Suprapubic skin (tissue), 4 donors: ENCODE measurements at regions not wholly inside any gene's neighbourhood (a gene's known extent, or its start where the extent isn't known, plus 50 kb on each side); places are given as distances from the start of the nearest gene placed in this dataset.
"Not testable (repeated sequence)": the region's sequence is repeated elsewhere in the genome, so short reads cannot be mapped to it uniquely, and the experiment has no call there.

ENCODE experiments used
- EP300 ChIP-seq: sonication (generic); formaldehyde crosslinking; IDR thresholded peaks from one replicate; pipeline ENCODE4 v1.6.1; 2017; ENCODE audit warnings: antibody characterized with exemption
- POLR2A ChIP-seq, 2 donors: fragments of 450-650 bp; IDR thresholded peaks; one replicate each; pipeline ENCODE4 v1.6.1; 2017; ENCODE audit warnings: antibody characterized with exemption in 2 of 2, mild to moderate bottlenecking in 2 of 2, moderate library complexity in 2 of 2
- POLR2AphosphoS5 ChIP-seq, 3 donors: sonication (generic); formaldehyde crosslinking; IDR thresholded peaks; one replicate each; pipeline ENCODE4 v1.6.1; 2017; ENCODE audit warnings: antibody characterized with exemption in 3 of 3
- TF ChIP-seq, protein P1 (sequence below), 2 donors: fragments of 200-600 bp in 1 of 2; fragments of 450-650 bp in 1 of 2; sonication (generic) in 1 of 2; IDR thresholded peaks; one replicate each; pipeline ENCODE4 v1.5.1; 2016 to 2019; ENCODE audit warnings: antibody characterized with exemption in 2 of 2, mild to moderate bottlenecking in 1 of 2, moderate library complexity in 1 of 2

GRCh38 chr18:51266077-51266476, 68.6 kb upstream of the MEX3C start:
- TF ChIP-seq, protein P1, sequence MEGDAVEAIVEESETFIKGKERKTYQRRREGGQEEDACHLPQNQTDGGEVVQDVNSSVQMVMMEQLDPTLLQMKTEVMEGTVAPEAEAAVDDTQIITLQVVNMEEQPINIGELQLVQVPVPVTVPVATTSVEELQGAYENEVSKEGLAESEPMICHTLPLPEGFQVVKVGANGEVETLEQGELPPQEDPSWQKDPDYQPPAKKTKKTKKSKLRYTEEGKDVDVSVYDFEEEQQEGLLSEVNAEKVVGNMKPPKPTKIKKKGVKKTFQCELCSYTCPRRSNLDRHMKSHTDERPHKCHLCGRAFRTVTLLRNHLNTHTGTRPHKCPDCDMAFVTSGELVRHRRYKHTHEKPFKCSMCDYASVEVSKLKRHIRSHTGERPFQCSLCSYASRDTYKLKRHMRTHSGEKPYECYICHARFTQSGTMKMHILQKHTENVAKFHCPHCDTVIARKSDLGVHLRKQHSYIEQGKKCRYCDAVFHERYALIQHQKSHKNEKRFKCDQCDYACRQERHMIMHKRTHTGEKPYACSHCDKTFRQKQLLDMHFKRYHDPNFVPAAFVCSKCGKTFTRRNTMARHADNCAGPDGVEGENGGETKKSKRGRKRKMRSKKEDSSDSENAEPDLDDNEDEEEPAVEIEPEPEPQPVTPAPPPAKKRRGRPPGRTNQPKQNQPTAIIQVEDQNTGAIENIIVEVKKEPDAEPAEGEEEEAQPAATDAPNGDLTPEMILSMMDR (IDR thresholded peaks at IDR 0.05) = not testable (repeated sequence)
- not testable (repeated sequence) for TF ChIP-seq EP300; POLR2AphosphoS5 (IDR thresholded peaks at IDR 0.05); POLR2A (IDR thresholded peaks at IDR 0.05)
